ENCODE measurements at regions not wholly inside any gene's neighbourhood (a gene's known extent, or its start where the extent isn't known, plus 50 kb on each side); places are given as distances from the start of the nearest gene placed in this dataset.

DNA sequence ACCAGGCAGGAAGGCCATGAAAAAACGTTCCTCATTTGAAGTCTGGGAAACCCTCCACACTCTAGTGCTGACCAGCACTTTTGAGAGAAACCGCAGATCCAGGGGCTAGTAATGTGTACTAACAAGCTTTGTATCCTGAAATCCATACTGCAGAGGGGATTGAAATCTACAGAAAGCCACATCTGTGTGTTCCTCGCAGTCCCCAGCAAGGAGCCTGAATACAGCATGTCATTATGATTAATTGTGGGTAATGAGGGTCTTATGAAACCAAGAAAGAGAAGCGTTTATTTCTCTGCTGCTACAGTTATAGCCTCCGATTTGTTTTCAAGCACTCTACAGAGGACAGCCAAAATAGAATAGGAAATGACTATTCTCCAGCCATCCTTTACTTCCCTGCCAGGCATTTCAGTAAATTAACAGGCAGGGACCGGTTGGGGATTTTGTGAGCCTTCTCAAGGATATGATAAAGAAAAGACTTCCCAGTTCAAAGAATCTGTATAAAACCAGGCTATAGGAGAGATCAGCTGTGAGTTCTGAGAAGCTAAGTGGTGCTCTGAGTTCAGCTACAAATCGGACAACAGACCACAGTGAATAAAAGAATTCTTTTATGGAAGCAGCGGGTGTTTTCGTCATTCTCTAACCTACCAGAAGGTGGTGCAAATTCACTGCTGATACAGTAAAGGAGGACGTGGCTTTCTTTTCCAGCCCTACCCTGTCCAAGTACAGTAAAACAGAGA, 133.4 kb downstream of the INSIG2 start:
- TF ChIP-seq, protein P1, sequence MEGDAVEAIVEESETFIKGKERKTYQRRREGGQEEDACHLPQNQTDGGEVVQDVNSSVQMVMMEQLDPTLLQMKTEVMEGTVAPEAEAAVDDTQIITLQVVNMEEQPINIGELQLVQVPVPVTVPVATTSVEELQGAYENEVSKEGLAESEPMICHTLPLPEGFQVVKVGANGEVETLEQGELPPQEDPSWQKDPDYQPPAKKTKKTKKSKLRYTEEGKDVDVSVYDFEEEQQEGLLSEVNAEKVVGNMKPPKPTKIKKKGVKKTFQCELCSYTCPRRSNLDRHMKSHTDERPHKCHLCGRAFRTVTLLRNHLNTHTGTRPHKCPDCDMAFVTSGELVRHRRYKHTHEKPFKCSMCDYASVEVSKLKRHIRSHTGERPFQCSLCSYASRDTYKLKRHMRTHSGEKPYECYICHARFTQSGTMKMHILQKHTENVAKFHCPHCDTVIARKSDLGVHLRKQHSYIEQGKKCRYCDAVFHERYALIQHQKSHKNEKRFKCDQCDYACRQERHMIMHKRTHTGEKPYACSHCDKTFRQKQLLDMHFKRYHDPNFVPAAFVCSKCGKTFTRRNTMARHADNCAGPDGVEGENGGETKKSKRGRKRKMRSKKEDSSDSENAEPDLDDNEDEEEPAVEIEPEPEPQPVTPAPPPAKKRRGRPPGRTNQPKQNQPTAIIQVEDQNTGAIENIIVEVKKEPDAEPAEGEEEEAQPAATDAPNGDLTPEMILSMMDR (IDR thresholded peaks at IDR 0.05; ENCODE audit: insufficient read depth, low read length, poor library complexity, severe bottlenecking): peak; percentile 53
- no peak for TF ChIP-seq EZH2phosphoT487 (conservative IDR thresholded peaks at IDR 0.05; ENCODE audit: low read length)

Data from SU-DHL-6 (cell line).